ENCODE measurements at regions not wholly inside any gene's neighbourhood (a gene's known extent, or its start where the extent isn't known, plus 50 kb on each side); places are given as distances from the start of the nearest gene placed in this dataset.
A peak's percentile ranks its signal among the peaks of the same experiment; 100 is the strongest.
"Not testable (repeated sequence)": the region's sequence is repeated elsewhere in the genome, so short reads cannot be mapped to it uniquely, and the experiment has no call there.

- no peak overlapping the region for H3K9ac ChIP-seq (ENCODE audit: insufficient read depth, low read length)
- H3K36me3 ChIP-seq (ENCODE audit: control insufficient read depth, insufficient read depth, low read length), result no peaks in the 10 kb centered on the region
- TF ChIP-seq EZH2 (IDR thresholded peaks at IDR 0.05; ENCODE audit: low read length, missing control alignments), result no peak
- TF ChIP-seq, protein P1, sequence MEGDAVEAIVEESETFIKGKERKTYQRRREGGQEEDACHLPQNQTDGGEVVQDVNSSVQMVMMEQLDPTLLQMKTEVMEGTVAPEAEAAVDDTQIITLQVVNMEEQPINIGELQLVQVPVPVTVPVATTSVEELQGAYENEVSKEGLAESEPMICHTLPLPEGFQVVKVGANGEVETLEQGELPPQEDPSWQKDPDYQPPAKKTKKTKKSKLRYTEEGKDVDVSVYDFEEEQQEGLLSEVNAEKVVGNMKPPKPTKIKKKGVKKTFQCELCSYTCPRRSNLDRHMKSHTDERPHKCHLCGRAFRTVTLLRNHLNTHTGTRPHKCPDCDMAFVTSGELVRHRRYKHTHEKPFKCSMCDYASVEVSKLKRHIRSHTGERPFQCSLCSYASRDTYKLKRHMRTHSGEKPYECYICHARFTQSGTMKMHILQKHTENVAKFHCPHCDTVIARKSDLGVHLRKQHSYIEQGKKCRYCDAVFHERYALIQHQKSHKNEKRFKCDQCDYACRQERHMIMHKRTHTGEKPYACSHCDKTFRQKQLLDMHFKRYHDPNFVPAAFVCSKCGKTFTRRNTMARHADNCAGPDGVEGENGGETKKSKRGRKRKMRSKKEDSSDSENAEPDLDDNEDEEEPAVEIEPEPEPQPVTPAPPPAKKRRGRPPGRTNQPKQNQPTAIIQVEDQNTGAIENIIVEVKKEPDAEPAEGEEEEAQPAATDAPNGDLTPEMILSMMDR (conservative IDR thresholded peaks at IDR 0.05 in 1 of 2, IDR thresholded peaks at IDR 0.05 in 1 of 2; ENCODE audit: low read depth in 1 of 2, low read length in 2 of 2), result no peak
- no peaks in the 10 kb centered on the region for H3K79me2 ChIP-seq (ENCODE audit: control insufficient read depth, insufficient read depth, low read length)
- no peak overlapping the region for H3K27ac ChIP-seq (ENCODE audit: insufficient read depth, low read length)
- H2AFZ ChIP-seq (ENCODE audit: low read length), result no peak overlapping the region
- H4K20me1 ChIP-seq (ENCODE audit: control insufficient read depth, extremely low read depth, insufficient read depth, low read length), result no peaks in the 10 kb centered on the region
- H3K9me3 ChIP-seq (ENCODE audit: control insufficient read depth, insufficient read depth, low read depth, low read length), result no peaks in the 10 kb centered on the region
- no peaks in the 10 kb centered on the region for H3K4me1 ChIP-seq (ENCODE audit: control insufficient read depth, extremely low read depth, insufficient read depth, low read length)
- DNase-seq (ENCODE audit: low read depth in 2 of 2), result peak in 1 of 2 donors; percentile 36
- H3K4me2 ChIP-seq (ENCODE audit: extremely low read depth, insufficient read depth, low read length), result no peak overlapping the region
- H3K27me3 ChIP-seq (ENCODE audit: control insufficient read depth, insufficient read depth, low read length), result peaks cover 9% of the 10 kb centered on the region
- no peak overlapping the region for H3K4me3 ChIP-seq (replicated peaks in 1 of 4; ENCODE audit: control extremely low read depth in 1 of 4, insufficient read depth in 1 of 4, low read depth in 3 of 4, low read length in 4 of 4)
These were observed 138.9 kb upstream of the ERG start for GRCh38 chr21:38637161-38637560.

GRCh38 chr21:38639571-38640354, 141.5 kb upstream of the ERG start:
- no peaks in the 10 kb centered on the region for H4K20me1 ChIP-seq (ENCODE audit: control insufficient read depth, extremely low read depth, insufficient read depth, low read length)
- H3K9ac ChIP-seq (ENCODE audit: insufficient read depth, low read length), result no peak overlapping the region
- H3K4me3 ChIP-seq (replicated peaks in 1 of 4; ENCODE audit: control extremely low read depth in 1 of 4, insufficient read depth in 1 of 4, low read depth in 3 of 4, low read length in 4 of 4), result peak overlapping the region in 1 of 4 experiments; percentile 20
- H3K4me1 ChIP-seq (ENCODE audit: control insufficient read depth, extremely low read depth, insufficient read depth, low read length), result no peaks in the 10 kb centered on the region
- H3K9me3 ChIP-seq (ENCODE audit: control insufficient read depth, insufficient read depth, low read depth, low read length), result no peaks in the 10 kb centered on the region
- no peaks in the 10 kb centered on the region for H3K36me3 ChIP-seq (ENCODE audit: control insufficient read depth, insufficient read depth, low read length)
- H2AFZ ChIP-seq (ENCODE audit: low read length), result no peak overlapping the region
- H3K4me2 ChIP-seq (ENCODE audit: extremely low read depth, insufficient read depth, low read length), result peak overlapping the region; percentile 17
- DNase-seq (ENCODE audit: low read depth in 2 of 2), result no peak
- H3K27ac ChIP-seq (ENCODE audit: insufficient read depth, low read length), result no peak overlapping the region
- TF ChIP-seq, protein P1 (conservative IDR thresholded peaks at IDR 0.05 in 1 of 2, IDR thresholded peaks at IDR 0.05 in 1 of 2; ENCODE audit: low read depth in 1 of 2, low read length in 2 of 2), result no peak
- TF ChIP-seq EZH2 (IDR thresholded peaks at IDR 0.05; ENCODE audit: low read length, missing control alignments), result no peak
- H3K79me2 ChIP-seq (ENCODE audit: control insufficient read depth, insufficient read depth, low read length), result no peaks in the 10 kb centered on the region
- peaks cover 21% of the 10 kb centered on the region for H3K27me3 ChIP-seq (ENCODE audit: control insufficient read depth, insufficient read depth, low read length)

DNA sequence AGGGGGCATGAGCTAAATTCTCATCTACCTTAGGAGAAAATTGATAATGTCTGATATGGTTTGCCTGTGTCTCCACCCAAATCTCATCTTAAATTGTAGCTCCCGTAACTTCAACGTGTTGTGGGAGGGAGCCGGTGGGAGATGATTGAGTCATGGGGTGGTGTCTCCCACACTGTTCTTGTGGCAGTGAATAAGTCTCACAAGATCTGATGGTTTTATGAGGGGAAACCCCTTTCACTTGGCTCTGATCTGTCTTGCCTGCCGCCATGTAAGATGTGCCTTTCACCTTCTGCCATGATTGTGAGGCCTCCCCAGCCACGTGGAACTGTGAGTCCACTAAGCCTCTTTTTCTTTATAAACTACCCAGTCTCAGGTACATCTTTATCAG, 142.1 kb upstream of the ERG start:
- not testable (repeated sequence) for DNase-seq (ENCODE audit: low read depth in 2 of 2); H3K9ac ChIP-seq (ENCODE audit: insufficient read depth, low read length); H2AFZ ChIP-seq (ENCODE audit: low read length); H3K4me3 ChIP-seq (replicated peaks in 1 of 4; ENCODE audit: control extremely low read depth in 1 of 4, insufficient read depth in 1 of 4, low read depth in 3 of 4, low read length in 4 of 4); H3K27ac ChIP-seq (ENCODE audit: insufficient read depth, low read length); H3K4me2 ChIP-seq (ENCODE audit: extremely low read depth, insufficient read depth, low read length); H3K4me1 ChIP-seq (ENCODE audit: control insufficient read depth, extremely low read depth, insufficient read depth, low read length); H4K20me1 ChIP-seq (ENCODE audit: control insufficient read depth, extremely low read depth, insufficient read depth, low read length); H3K36me3 ChIP-seq (ENCODE audit: control insufficient read depth, insufficient read depth, low read length); H3K9me3 ChIP-seq (ENCODE audit: control insufficient read depth, insufficient read depth, low read depth, low read length); H3K79me2 ChIP-seq (ENCODE audit: control insufficient read depth, insufficient read depth, low read length)
- H3K27me3 ChIP-seq (ENCODE audit: control insufficient read depth, insufficient read depth, low read length), result peaks cover 21% of the 10 kb centered on the region

Data from fibroblast of lung (primary cell).